ENCODE measurements at regions not wholly inside any gene's neighbourhood (a gene's known extent, or its start where the extent isn't known, plus 50 kb on each side); places are given as distances from the start of the nearest gene placed in this dataset.

DNA sequence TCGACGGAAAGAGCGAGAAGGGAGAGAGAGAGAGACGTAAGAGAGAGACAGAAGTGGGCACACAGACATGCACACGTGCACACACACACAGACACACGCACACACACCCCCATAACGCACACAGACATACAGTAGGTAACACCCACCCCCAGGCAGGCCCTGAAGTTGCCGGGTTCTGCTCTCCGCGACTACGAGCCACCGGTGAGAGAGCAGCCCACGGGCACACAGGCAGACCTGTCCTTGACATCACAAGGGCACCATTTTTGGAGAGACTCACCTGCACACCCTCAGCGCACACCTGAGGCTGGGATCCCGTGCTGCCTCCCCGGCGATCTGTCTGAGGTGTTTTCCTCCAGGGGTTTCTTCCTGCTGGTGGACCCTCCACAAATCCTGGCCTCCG, 1171.0 kb upstream of the PCDH10 start:
- TF ChIP-seq EZH2phosphoT487 (conservative IDR thresholded peaks at IDR 0.05; ENCODE audit: low read length): no peak
- no peak for TF ChIP-seq CTCF (IDR thresholded peaks at IDR 0.05; ENCODE audit: insufficient read depth, low read length, poor library complexity, severe bottlenecking)

All from SU-DHL-6 (cell line).